ENCODE measurements at regions not wholly inside any gene's neighbourhood (a gene's known extent, or its start where the extent isn't known, plus 50 kb on each side); places are given as distances from the start of the nearest gene placed in this dataset.

DNA sequence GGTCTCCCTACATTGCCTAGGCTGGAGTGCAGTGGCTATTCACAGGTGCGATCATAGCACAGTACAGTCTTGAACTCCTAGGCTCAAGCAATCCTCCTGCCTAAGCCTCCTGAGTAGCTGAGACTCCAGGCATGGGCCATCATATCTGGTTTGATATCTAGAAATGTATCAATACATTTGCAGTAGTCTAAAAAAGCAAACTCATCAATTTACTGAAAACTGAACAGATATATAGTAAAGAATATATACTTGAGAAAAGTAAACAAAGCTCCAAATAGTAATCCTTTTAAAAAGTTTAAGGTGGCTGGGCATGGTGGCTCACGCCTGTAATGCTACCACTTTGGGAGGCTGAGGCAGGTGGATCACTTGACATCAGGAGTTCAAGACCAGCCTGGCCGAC, 57.1 kb upstream of the KMT2C start:
- DNase-seq (ENCODE audit: low read depth) (no peak), FAIRE-seq (no peak)
- Histone ChIP-seq H3K36me3 (ENCODE audit: insufficient read depth, low read length) (no peaks in the 10 kb centered on the region), H3K9ac (ENCODE audit: low read length) (no peak overlapping the region), H3K27ac (ENCODE audit: low read depth, low read length) (no peak overlapping the region), H3K4me3 (ENCODE audit: insufficient read depth, low read depth, low read length) (no peak overlapping the region), H3K9me3 (ENCODE audit: insufficient read depth, low read depth, low read length) (no peaks in the 10 kb centered on the region), H3K79me2 (ENCODE audit: insufficient read depth, low read length) (no peaks in the 10 kb centered on the region), H3K27me3 (ENCODE audit: insufficient read depth, low read length) (no peaks in the 10 kb centered on the region), H3K4me1 (ENCODE audit: insufficient read depth, low read length) (no peaks in the 10 kb centered on the region), H4K20me1 (ENCODE audit: insufficient read depth, low read length) (no peaks in the 10 kb centered on the region), H2AFZ (ENCODE audit: low read depth, low read length) (no peak overlapping the region), H3K4me2 (ENCODE audit: low read length) (no peak overlapping the region)
- no peak overlapping the region for H3K27ac Mint-ChIP-seq (ENCODE audit: unreplicated experiment)
- TF ChIP-seq EZH2 (IDR thresholded peaks at IDR 0.05; ENCODE audit: insufficient read depth, low read length): no peak
- TF ChIP-seq, protein P1, sequence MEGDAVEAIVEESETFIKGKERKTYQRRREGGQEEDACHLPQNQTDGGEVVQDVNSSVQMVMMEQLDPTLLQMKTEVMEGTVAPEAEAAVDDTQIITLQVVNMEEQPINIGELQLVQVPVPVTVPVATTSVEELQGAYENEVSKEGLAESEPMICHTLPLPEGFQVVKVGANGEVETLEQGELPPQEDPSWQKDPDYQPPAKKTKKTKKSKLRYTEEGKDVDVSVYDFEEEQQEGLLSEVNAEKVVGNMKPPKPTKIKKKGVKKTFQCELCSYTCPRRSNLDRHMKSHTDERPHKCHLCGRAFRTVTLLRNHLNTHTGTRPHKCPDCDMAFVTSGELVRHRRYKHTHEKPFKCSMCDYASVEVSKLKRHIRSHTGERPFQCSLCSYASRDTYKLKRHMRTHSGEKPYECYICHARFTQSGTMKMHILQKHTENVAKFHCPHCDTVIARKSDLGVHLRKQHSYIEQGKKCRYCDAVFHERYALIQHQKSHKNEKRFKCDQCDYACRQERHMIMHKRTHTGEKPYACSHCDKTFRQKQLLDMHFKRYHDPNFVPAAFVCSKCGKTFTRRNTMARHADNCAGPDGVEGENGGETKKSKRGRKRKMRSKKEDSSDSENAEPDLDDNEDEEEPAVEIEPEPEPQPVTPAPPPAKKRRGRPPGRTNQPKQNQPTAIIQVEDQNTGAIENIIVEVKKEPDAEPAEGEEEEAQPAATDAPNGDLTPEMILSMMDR (IDR thresholded peaks at IDR 0.05; ENCODE audit: insufficient read depth, low read depth, low read length): no peak
- H3K4me3 Mint-ChIP-seq (ENCODE audit: unreplicated experiment): no peak overlapping the region
- no peaks in the 10 kb centered on the region for H3K4me1 Mint-ChIP-seq (ENCODE audit: low read depth, unreplicated experiment)
- peaks cover 5% of the 10 kb centered on the region for H3K27me3 Mint-ChIP-seq (ENCODE audit: low read depth, unreplicated experiment)
- H3K36me3 Mint-ChIP-seq (ENCODE audit: low read depth, unreplicated experiment): no peaks in the 10 kb centered on the region
- H3K9me3 Mint-ChIP-seq (ENCODE audit: unreplicated experiment): no peaks in the 10 kb centered on the region

DNA sequence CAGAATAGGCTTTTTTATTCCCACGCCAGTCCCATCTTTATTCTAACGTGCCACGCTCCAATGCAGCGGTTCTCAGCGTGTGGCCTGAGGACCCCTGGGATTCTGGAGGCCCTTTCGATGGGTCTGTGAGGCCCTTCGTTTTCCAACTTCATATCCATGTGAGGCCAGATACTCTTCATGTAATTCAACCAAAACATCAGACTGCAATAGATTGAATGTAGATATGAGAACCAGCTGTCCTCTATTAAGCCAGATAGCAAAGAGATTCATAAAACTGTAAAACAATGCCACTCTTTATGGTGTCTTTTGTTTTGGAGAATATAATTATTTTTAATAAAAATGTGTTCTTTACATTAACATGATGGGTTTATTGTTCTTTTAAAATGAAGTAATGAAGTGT, 53.2 kb upstream of the KMT2C start:
- Histone ChIP-seq H3K9ac (ENCODE audit: low read length) (no peak overlapping the region), H3K27me3 (ENCODE audit: insufficient read depth, low read length) (no peaks in the 10 kb centered on the region), H3K27ac (ENCODE audit: low read depth, low read length) (no peak overlapping the region), H3K36me3 (ENCODE audit: insufficient read depth, low read length) (no peaks in the 10 kb centered on the region), H3K4me3 (ENCODE audit: insufficient read depth, low read depth, low read length) (no peak overlapping the region), H3K4me1 (ENCODE audit: insufficient read depth, low read length) (no peaks in the 10 kb centered on the region), H3K4me2 (ENCODE audit: low read length) (no peak overlapping the region), H2AFZ (ENCODE audit: low read depth, low read length) (no peak overlapping the region), H3K79me2 (ENCODE audit: insufficient read depth, low read length) (no peaks in the 10 kb centered on the region), H3K9me3 (ENCODE audit: insufficient read depth, low read depth, low read length) (no peaks in the 10 kb centered on the region), H4K20me1 (ENCODE audit: insufficient read depth, low read length) (no peaks in the 10 kb centered on the region)
- H3K27me3 Mint-ChIP-seq (ENCODE audit: low read depth, unreplicated experiment): peaks cover 2% of the 10 kb centered on the region
- DNase-seq (ENCODE audit: low read depth) (no peak), FAIRE-seq (no peak)
- no peak overlapping the region for H3K4me3 Mint-ChIP-seq (ENCODE audit: unreplicated experiment)
- no peak for TF ChIP-seq EZH2 (IDR thresholded peaks at IDR 0.05; ENCODE audit: insufficient read depth, low read length)
- TF ChIP-seq, protein P1 (IDR thresholded peaks at IDR 0.05; ENCODE audit: insufficient read depth, low read depth, low read length): no peak
- H3K9me3 Mint-ChIP-seq (ENCODE audit: unreplicated experiment): no peaks in the 10 kb centered on the region
- H3K27ac Mint-ChIP-seq (ENCODE audit: unreplicated experiment): no peak overlapping the region
- no peaks in the 10 kb centered on the region for H3K36me3 Mint-ChIP-seq (ENCODE audit: low read depth, unreplicated experiment)
- H3K4me1 Mint-ChIP-seq (ENCODE audit: low read depth, unreplicated experiment): no peaks in the 10 kb centered on the region

DNA sequence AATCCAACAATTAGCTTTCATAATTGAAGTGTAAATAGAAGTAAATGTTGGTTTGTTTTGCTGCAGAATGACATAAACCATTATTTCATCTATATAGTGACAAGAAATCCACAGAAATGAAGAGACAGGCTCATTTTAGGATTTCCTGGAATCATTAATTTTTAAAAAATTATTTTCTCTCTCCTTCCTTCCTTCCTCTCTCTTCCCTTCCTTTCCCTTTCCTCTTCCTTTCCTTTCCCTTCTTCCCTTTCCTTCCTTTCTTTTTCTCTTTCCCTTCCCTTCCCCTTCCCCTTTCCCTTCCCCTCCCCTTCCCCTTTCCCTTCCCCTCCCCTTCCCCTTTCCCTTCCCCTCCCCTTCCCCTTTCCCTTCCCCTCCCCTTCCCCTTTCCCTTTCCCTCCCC, 51.2 kb upstream of the KMT2C start:
- H3K9me3 ChIP-seq (ENCODE audit: insufficient read depth, low read depth, low read length): no peaks in the 10 kb centered on the region
- Mint-ChIP-seq H3K9me3 (ENCODE audit: unreplicated experiment) (no peaks in the 10 kb centered on the region), H3K27me3 (ENCODE audit: low read depth, unreplicated experiment) (peaks cover 2% of the 10 kb centered on the region), H3K4me3 (ENCODE audit: unreplicated experiment) (no peak overlapping the region), H3K4me1 (ENCODE audit: low read depth, unreplicated experiment) (no peaks in the 10 kb centered on the region), H3K27ac (ENCODE audit: unreplicated experiment) (no peak overlapping the region), H3K36me3 (ENCODE audit: low read depth, unreplicated experiment) (no peaks in the 10 kb centered on the region)
- no peak overlapping the region for H2AFZ ChIP-seq (ENCODE audit: low read depth, low read length)
- DNase-seq (ENCODE audit: low read depth) (no peak), FAIRE-seq (no peak)
- H3K27me3 ChIP-seq (ENCODE audit: insufficient read depth, low read length): no peaks in the 10 kb centered on the region
- no peak for TF ChIP-seq EZH2 (IDR thresholded peaks at IDR 0.05; ENCODE audit: insufficient read depth, low read length)
- TF ChIP-seq, protein P1 (IDR thresholded peaks at IDR 0.05; ENCODE audit: insufficient read depth, low read depth, low read length): no peak
- no peaks in the 10 kb centered on the region for H3K79me2 ChIP-seq (ENCODE audit: insufficient read depth, low read length)
- no peaks in the 10 kb centered on the region for H4K20me1 ChIP-seq (ENCODE audit: insufficient read depth, low read length)
- H3K27ac ChIP-seq (ENCODE audit: low read depth, low read length): no peak overlapping the region
- no peak overlapping the region for H3K4me2 ChIP-seq (ENCODE audit: low read length)
- H3K4me1 ChIP-seq (ENCODE audit: insufficient read depth, low read length): no peaks in the 10 kb centered on the region
- H3K36me3 ChIP-seq (ENCODE audit: insufficient read depth, low read length): no peaks in the 10 kb centered on the region
- H3K4me3 ChIP-seq (ENCODE audit: insufficient read depth, low read depth, low read length): no peak overlapping the region
- no peak overlapping the region for H3K9ac ChIP-seq (ENCODE audit: low read length)
